ENCODE measurements at regions not wholly inside any gene's neighbourhood (a gene's known extent, or its start where the extent isn't known, plus 50 kb on each side); places are given as distances from the start of the nearest gene placed in this dataset.
"Not testable (repeated sequence)": the region's sequence is repeated elsewhere in the genome, so short reads cannot be mapped to it uniquely, and the experiment has no call there.

DNA sequence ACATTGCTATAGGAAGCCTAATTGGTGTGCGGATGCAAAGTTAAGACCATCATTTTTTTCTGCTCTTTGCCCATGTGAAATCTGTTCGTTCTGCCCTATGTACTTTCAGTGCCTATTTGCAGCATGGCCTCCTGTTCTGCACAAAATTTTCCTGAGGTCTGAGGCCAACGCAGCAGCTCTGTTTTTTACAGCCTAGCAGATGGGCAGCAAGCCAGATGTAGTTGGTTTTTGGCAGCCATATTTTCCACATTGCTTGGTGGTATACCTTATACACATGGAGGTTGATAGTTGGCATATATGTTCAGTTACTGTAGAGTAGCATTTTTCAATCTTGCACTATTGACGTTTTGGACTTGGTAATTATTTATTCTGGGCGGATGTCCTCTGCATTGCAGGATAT, 133.5 kb upstream of the MRPS30 start:
- intact Hi-C loops (cut with DNase I, micrococcal nuclease): no loop called here
- Histone ChIP-seq H3K27ac (ENCODE audit: low read depth in 1 of 2, low read length in 2 of 2) (no peak overlapping the region), H3K36me3 (ENCODE audit: insufficient read depth, low read length) (no peaks in the 10 kb centered on the region), H3K4me1 (ENCODE audit: insufficient read depth, low read length) (no peaks in the 10 kb centered on the region), H3K4me3 (ENCODE audit: low read length) (no peak overlapping the region), H3K9me3 (ENCODE audit: control insufficient read depth in 1 of 2, insufficient read depth in 1 of 2, low read length in 2 of 2) (peaks cover 0 to 7% of the 10 kb centered on the region in 2 experiments), H3K27me3 (ENCODE audit: control insufficient read depth in 1 of 2, insufficient read depth in 2 of 2, low read length in 2 of 2) (no peaks in the 10 kb centered on the region)
- H3K4me1 Mint-ChIP-seq (ENCODE audit: low read depth): no peaks in the 10 kb centered on the region
- ChIA-PET CTCF (no interaction called here), POLR2A (no interaction called here)
- DNase-seq: no peak
- ATAC-seq (ENCODE audit: poor library complexity): no peak
- H3K27ac Mint-ChIP-seq: no peak overlapping the region
- TF ChIP-seq, protein P1, sequence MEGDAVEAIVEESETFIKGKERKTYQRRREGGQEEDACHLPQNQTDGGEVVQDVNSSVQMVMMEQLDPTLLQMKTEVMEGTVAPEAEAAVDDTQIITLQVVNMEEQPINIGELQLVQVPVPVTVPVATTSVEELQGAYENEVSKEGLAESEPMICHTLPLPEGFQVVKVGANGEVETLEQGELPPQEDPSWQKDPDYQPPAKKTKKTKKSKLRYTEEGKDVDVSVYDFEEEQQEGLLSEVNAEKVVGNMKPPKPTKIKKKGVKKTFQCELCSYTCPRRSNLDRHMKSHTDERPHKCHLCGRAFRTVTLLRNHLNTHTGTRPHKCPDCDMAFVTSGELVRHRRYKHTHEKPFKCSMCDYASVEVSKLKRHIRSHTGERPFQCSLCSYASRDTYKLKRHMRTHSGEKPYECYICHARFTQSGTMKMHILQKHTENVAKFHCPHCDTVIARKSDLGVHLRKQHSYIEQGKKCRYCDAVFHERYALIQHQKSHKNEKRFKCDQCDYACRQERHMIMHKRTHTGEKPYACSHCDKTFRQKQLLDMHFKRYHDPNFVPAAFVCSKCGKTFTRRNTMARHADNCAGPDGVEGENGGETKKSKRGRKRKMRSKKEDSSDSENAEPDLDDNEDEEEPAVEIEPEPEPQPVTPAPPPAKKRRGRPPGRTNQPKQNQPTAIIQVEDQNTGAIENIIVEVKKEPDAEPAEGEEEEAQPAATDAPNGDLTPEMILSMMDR (IDR thresholded peaks at IDR 0.05): no peak
- H3K36me3 Mint-ChIP-seq (ENCODE audit: low read depth): no peaks in the 10 kb centered on the region
- H3K27me3 Mint-ChIP-seq: no peaks in the 10 kb centered on the region
- peaks cover 2% of the 10 kb centered on the region for H3K9me3 Mint-ChIP-seq
- H3K4me3 Mint-ChIP-seq: no peak overlapping the region

DNA sequence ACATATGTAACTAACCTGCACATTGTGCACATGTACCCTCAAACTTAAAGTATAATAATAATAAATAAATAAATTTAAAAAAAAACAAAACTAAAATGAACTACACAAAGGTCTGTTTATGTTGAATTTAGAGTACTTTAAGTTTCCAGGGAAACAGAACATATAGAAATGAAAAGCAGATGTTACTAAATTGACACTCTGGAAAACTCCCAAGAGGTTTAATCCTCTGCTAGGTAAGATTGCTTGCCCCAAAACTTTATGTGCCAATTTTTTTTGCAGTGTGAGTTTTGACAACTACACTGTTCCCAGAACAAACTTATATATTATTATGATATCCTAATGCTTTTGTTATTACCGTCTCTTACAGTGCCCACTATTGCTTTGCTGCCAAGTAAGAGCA, 134.3 kb upstream of the MRPS30 start:
- DNase-seq (no peak), ATAC-seq (ENCODE audit: poor library complexity) (no peak)
- Histone ChIP-seq H3K4me3 (ENCODE audit: low read length) (no peak overlapping the region), H3K27me3 (ENCODE audit: control insufficient read depth in 1 of 2, insufficient read depth in 2 of 2, low read length in 2 of 2) (no peaks in the 10 kb centered on the region), H3K27ac (ENCODE audit: low read depth in 1 of 2, low read length in 2 of 2) (no peak overlapping the region), H3K36me3 (ENCODE audit: insufficient read depth, low read length) (no peaks in the 10 kb centered on the region), H3K4me1 (ENCODE audit: insufficient read depth, low read length) (no peaks in the 10 kb centered on the region), H3K9me3 (ENCODE audit: control insufficient read depth in 1 of 2, insufficient read depth in 1 of 2, low read length in 2 of 2) (peaks cover 0 to 7% of the 10 kb centered on the region in 2 experiments)
- TF ChIP-seq, protein P1 (IDR thresholded peaks at IDR 0.05): no peak
- H3K4me3 Mint-ChIP-seq: no peak overlapping the region
- ChIA-PET POLR2A (no interaction called here), CTCF (no interaction called here)
- H3K27me3 Mint-ChIP-seq: no peaks in the 10 kb centered on the region
- no peaks in the 10 kb centered on the region for H3K4me1 Mint-ChIP-seq (ENCODE audit: low read depth)
- no peak overlapping the region for H3K27ac Mint-ChIP-seq
- H3K9me3 Mint-ChIP-seq: peaks cover 2% of the 10 kb centered on the region
- intact Hi-C loops (cut with DNase I, micrococcal nuclease): no loop called here
- no peaks in the 10 kb centered on the region for H3K36me3 Mint-ChIP-seq (ENCODE audit: low read depth)

DNA sequence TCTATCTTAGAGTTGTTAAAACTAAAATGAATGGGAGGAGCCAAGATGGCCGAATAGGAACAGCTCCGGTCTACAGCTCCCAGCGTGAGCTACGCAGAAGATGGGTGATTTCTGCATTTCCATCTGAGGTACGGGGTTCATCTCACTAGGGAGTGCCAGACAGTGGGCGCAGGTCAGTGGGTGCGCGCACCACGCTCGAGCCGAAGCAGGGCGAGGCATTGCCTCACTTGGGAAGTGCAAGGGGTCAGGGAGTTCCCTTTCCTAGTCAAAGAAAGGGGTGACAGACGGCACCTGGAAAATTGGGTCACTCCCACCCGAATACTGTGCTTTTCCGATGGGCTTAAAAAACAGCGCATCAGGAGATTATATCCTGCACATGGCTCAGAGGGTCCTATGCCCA, 140.3 kb upstream of the MRPS30 start:
- H3K4me1 Mint-ChIP-seq (ENCODE audit: low read depth); DNase-seq; H3K9me3 Mint-ChIP-seq; H3K27ac ChIP-seq (ENCODE audit: low read depth in 1 of 2, low read length in 2 of 2); POLR2A ChIA-PET; H3K36me3 Mint-ChIP-seq (ENCODE audit: low read depth); intact Hi-C loops (cut with DNase I, micrococcal nuclease); H3K36me3 ChIP-seq (ENCODE audit: insufficient read depth, low read length); H3K27ac Mint-ChIP-seq; H3K27me3 ChIP-seq (ENCODE audit: control insufficient read depth in 1 of 2, insufficient read depth in 2 of 2, low read length in 2 of 2); H3K4me1 ChIP-seq (ENCODE audit: insufficient read depth, low read length); CTCF ChIA-PET; H3K27me3 Mint-ChIP-seq; H3K4me3 Mint-ChIP-seq; H3K4me3 ChIP-seq (ENCODE audit: low read length); ATAC-seq (ENCODE audit: poor library complexity): not testable (repeated sequence)
- H3K9me3 ChIP-seq (ENCODE audit: control insufficient read depth in 1 of 2, insufficient read depth in 1 of 2, low read length in 2 of 2): peaks cover 5 to 20% of the 10 kb centered on the region in 2 experiments

DNA sequence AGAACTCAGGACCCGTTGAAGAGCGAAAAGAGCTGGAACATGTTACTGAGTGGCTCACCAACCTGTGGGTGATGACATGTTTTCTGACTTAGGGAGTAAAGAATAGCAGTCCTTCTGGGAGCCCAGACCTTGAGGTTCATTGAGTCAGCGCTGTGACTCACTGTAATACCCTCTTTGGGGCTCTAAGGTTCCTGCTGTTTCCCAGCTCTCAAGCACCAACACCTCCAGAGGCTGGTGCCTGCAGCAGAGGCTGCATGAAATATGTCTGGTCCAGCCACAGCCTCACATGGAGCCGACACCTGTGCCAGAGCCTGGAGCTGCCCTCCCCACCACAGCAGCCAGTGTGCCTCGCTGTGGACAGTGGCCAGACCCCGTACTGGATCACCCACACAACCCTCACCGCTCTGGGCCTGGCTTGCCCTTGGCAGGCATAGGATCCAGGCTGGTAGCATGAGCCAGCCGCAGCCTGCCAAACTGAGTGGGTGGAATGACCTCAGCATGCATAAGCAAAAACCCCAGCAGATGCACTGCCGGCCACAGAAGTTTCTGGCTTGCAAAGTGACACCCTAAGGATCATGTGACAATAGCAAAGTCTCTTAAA, 143.5 kb upstream of the MRPS30 start:
- peaks cover 4% of the 10 kb centered on the region for H3K9me3 Mint-ChIP-seq
- no peak for DNase-seq
- CTCF ChIA-PET: no interaction called here
- H3K4me3 Mint-ChIP-seq: no peak overlapping the region
- ATAC-seq (ENCODE audit: poor library complexity): no peak
- Histone ChIP-seq H3K9me3 (ENCODE audit: control insufficient read depth in 1 of 2, insufficient read depth in 1 of 2, low read length in 2 of 2) (peaks cover 5 to 20% of the 10 kb centered on the region in 2 experiments), H3K36me3 (ENCODE audit: insufficient read depth, low read length) (no peaks in the 10 kb centered on the region), H3K4me1 (ENCODE audit: insufficient read depth, low read length) (no peaks in the 10 kb centered on the region), H3K27me3 (ENCODE audit: control insufficient read depth in 1 of 2, insufficient read depth in 2 of 2, low read length in 2 of 2) (no peaks in the 10 kb centered on the region), H3K27ac (ENCODE audit: low read depth in 1 of 2, low read length in 2 of 2) (no peak overlapping the region), H3K4me3 (ENCODE audit: low read length) (no peak overlapping the region)
- no peaks in the 10 kb centered on the region for H3K27me3 Mint-ChIP-seq
- H3K36me3 Mint-ChIP-seq (ENCODE audit: low read depth): no peaks in the 10 kb centered on the region
- no peaks in the 10 kb centered on the region for H3K4me1 Mint-ChIP-seq (ENCODE audit: low read depth)
- TF ChIP-seq, protein P1 (IDR thresholded peaks at IDR 0.05): no peak
- no peak overlapping the region for H3K27ac Mint-ChIP-seq
- intact Hi-C loops (cut with DNase I, micrococcal nuclease): no loop called here
- POLR2A ChIA-PET: no interaction called here

Data from CD4-positive, alpha-beta T cell (primary cell).